CD14-positive monocyte (primary cell): ENCODE measurements at regions not wholly inside any gene's neighbourhood (a gene's known extent, or its start where the extent isn't known, plus 50 kb on each side); places are given as distances from the start of the nearest gene placed in this dataset.

ENCODE experiments used
- DNase-seq, 3 donors: peaks; one replicate each; pipeline ENCODE4 v3.0.0-alpha.2; 2011 to 2022
- H2AFZ ChIP-seq: 2 replicates; pipeline ENCODE4 v1.6.0; 2012; ENCODE audit warnings: mild to moderate bottlenecking, low read depth, low read length, inconsistent platforms; ENCODE audit not compliant: insufficient read depth, poor library complexity, severe bottlenecking
- H3K27ac ChIP-seq, 2 donors: 1 replicate in 1 of 2; 2 replicates in 1 of 2; pipeline ENCODE4 v1.5.1; 2012 to 2013; ENCODE audit warnings: low read length in 2 of 2, control low read depth in 1 of 2, inconsistent platforms in 1 of 2, low read depth in 1 of 2, mild to moderate bottlenecking in 1 of 2
- H3K27me3 ChIP-seq, 2 donors: one replicate each; pipeline versions ENCODE4 v1.6.0 to v1.6.1; 2011 to 2013; ENCODE audit warnings: low read length in 2 of 2; ENCODE audit not compliant: control insufficient read depth in 2 of 2, insufficient read depth in 2 of 2
- H3K36me3 ChIP-seq, 2 donors: replicated peaks in 1 of 2; 1 replicate in 1 of 2; 2 replicates in 1 of 2; pipeline versions ENCODE4 v1.5.1 to v1.6.1; 2012 to 2013; ENCODE audit warnings: low read length in 2 of 2, control low read depth in 1 of 2, inconsistent platforms in 1 of 2, mild to moderate bottlenecking in 1 of 2; ENCODE audit not compliant: insufficient read depth in 2 of 2, control insufficient read depth in 1 of 2
- H3K4me1 ChIP-seq, 2 donors: 1 replicate in 1 of 2; 2 replicates in 1 of 2; pipeline versions ENCODE4 v1.5.1 to v1.6.1; 2012 to 2013; ENCODE audit warnings: low read length in 2 of 2, control low read depth in 1 of 2, inconsistent platforms in 1 of 2, mild to moderate bottlenecking in 1 of 2, moderate library complexity in 1 of 2; ENCODE audit not compliant: insufficient read depth in 2 of 2, control insufficient read depth in 1 of 2
- H3K4me2 ChIP-seq: replicated peaks from 2 replicates; pipeline ENCODE3; 2012; ENCODE audit warnings: low read length, moderate library complexity, mild to moderate bottlenecking; ENCODE audit not compliant: poor library complexity, severe bottlenecking; ENCODE audit errors: extremely low read depth
- H3K4me3 ChIP-seq, 3 experiments: fragments of 200-600 bp in 1 of 3; sonication (generic) in 1 of 3; replicated peaks in 1 of 3; 1 replicate in 2 of 3; 2 replicates in 1 of 3; pipeline ENCODE4 v1.5.1; 2011 to 2013; ENCODE audit warnings: low read length in 3 of 3, mild to moderate bottlenecking in 3 of 3, control low read depth in 2 of 3, low read depth in 2 of 3, inconsistent platforms in 1 of 3, moderate library complexity in 1 of 3
- H3K79me2 ChIP-seq: 2 replicates; pipeline ENCODE4 v1.6.0; 2012; ENCODE audit warnings: mild to moderate bottlenecking, control low read depth, inconsistent platforms, low read length, moderate library complexity; ENCODE audit not compliant: insufficient read depth
- H3K9ac ChIP-seq: 2 replicates; pipeline ENCODE4 v1.6.0; 2017; ENCODE audit warnings: low read length, mild to moderate bottlenecking; ENCODE audit not compliant: insufficient read depth, poor library complexity, severe bottlenecking
- H3K9me3 ChIP-seq, 2 donors: replicated peaks in 1 of 2; 1 replicate in 1 of 2; 2 replicates in 1 of 2; pipeline versions ENCODE4 v1.5.1 to v1.6.1; 2012 to 2013; ENCODE audit warnings: low read length in 2 of 2, control low read depth in 1 of 2; ENCODE audit not compliant: control insufficient read depth in 1 of 2, insufficient read depth in 1 of 2
- H4K20me1 ChIP-seq: 2 replicates; pipeline ENCODE4 v1.6.0; 2012; ENCODE audit warnings: mild to moderate bottlenecking, low read length, control low read depth, moderate library complexity; ENCODE audit not compliant: insufficient read depth
- H3K27ac Mint-ChIP-seq, 7 donors: one replicate each; pipeline ENCODE4 v1.8.0; 2020; ENCODE audit warnings: mild to moderate bottlenecking in 7 of 7, mixed read lengths in 7 of 7, moderate library complexity in 6 of 7, inconsistent platforms in 2 of 7
- H3K27me3 Mint-ChIP-seq, 3 donors: one replicate each; pipeline ENCODE4 v1.8.0; 2021 to 2022; ENCODE audit warnings: low read depth in 3 of 3, mild to moderate bottlenecking in 3 of 3, mixed read lengths in 3 of 3, moderate library complexity in 3 of 3, inconsistent platforms in 1 of 3
- H3K36me3 Mint-ChIP-seq, 2 donors: one replicate each; pipeline ENCODE4 v1.8.0; 2020; ENCODE audit warnings: mixed read lengths in 2 of 2, inconsistent platforms in 1 of 2, mild to moderate bottlenecking in 1 of 2
- H3K4me1 Mint-ChIP-seq: one replicate; pipeline ENCODE4 v1.8.0; 2020; ENCODE audit warnings: mild to moderate bottlenecking, mixed read lengths
- H3K4me3 Mint-ChIP-seq, 2 donors: one replicate each; pipeline ENCODE4 v1.8.0; 2020; ENCODE audit warnings: mild to moderate bottlenecking in 2 of 2, mixed read lengths in 2 of 2, moderate library complexity in 1 of 2
- H3K9me3 Mint-ChIP-seq, 7 donors: one replicate each; pipeline ENCODE4 v1.8.0; 2020 to 2022; ENCODE audit warnings: mixed read lengths in 7 of 7, mild to moderate bottlenecking in 6 of 7, moderate library complexity in 6 of 7, inconsistent platforms in 2 of 7
- CTCF ChIP-seq: fragments of 200-600 bp; IDR thresholded peaks from one replicate; pipeline ENCODE4 v1.8.0; 2022; ENCODE audit warnings: antibody characterized with exemption, mild to moderate bottlenecking
- WGBS: methylation state at CpG from one replicate; pipeline ENCODE4 v1.1.5; 2013; ENCODE audit warnings: missing lambda C conversion rate; ENCODE audit not compliant: insufficient coverage; 5-methylcytosine and 5-hydroxymethylcytosine counted together
- intact Hi-C, 2 donors: fragments of 100-400 bp; cut with micrococcal nuclease; formaldehyde crosslinking; loops; one replicate each; pipeline versions ENCODE4 v1.15.0 to v1.15.1; 2023

DNA sequence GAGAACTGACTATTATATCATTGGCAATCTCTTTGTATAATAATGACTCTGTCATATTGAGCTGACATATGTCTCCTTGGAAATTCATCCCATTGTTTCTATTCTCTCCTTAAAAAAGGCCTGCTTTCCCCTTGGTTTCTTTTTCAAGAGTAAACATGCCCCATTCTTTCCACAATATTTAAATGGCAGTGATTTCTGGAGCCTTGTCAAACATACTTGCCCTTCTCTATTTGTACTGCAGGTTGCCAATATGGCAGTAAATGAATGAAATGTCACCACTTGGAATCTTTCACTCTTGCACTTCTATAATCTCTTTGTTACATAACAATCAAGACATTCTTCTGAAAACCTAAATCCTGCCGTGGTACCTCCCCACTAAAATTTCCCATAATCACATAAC, 1265.1 kb upstream of the CDH8 start:
- Mint-ChIP-seq H3K4me3 (no peak overlapping the region), H3K36me3 (no peaks in the 10 kb centered on the region), H3K27me3 (peaks cover 0 to 1% (median 0%) of the 10 kb centered on the region in 3 donors), H3K9me3 (peaks cover 0 to 6% (median 0%) of the 10 kb centered on the region in 7 donors), H3K4me1 (no peaks in the 10 kb centered on the region), H3K27ac (no peak overlapping the region)
- intact Hi-C loops: no loop called here
- Histone ChIP-seq H3K79me2 (no peaks in the 10 kb centered on the region), H4K20me1 (no peaks in the 10 kb centered on the region), H3K27me3 (no peaks in the 10 kb centered on the region), H3K4me3 (no peak overlapping the region), H3K4me2 (no peak overlapping the region), H3K9me3 (no peaks in the 10 kb centered on the region), H3K9ac (no peak overlapping the region), H2AFZ (no peak overlapping the region), H3K27ac (no peak overlapping the region), H3K36me3 (no peaks in the 10 kb centered on the region), H3K4me1 (no peaks in the 10 kb centered on the region)
- no peak for TF ChIP-seq CTCF
- no peak for DNase-seq
- WGBS: 55% methylated on average over 1 of the region's 1 CpG

GRCh38 chr16:63298993-63299392, 1262.8 kb upstream of the CDH8 start:
- DNase-seq: no peak
- H2AFZ ChIP-seq: no peak overlapping the region
- Mint-ChIP-seq H3K27me3 (peaks cover 0 to 1% (median 0%) of the 10 kb centered on the region in 3 donors), H3K9me3 (peaks cover 0 to 3% (median 0%) of the 10 kb centered on the region in 7 donors), H3K4me1 (no peaks in the 10 kb centered on the region), H3K36me3 (no peaks in the 10 kb centered on the region), H3K4me3 (no peak overlapping the region), H3K27ac (no peak overlapping the region)
- intact Hi-C loops: no loop called here
- H3K9me3 ChIP-seq: no peaks in the 10 kb centered on the region
- WGBS: no CpG with 5 or more reads among the region's 1 CpG
- H3K27ac ChIP-seq: no peak overlapping the region
- H3K79me2 ChIP-seq: no peaks in the 10 kb centered on the region
- H3K4me2 ChIP-seq: no peak overlapping the region
- H3K27me3 ChIP-seq: no peaks in the 10 kb centered on the region
- no peak overlapping the region for H3K9ac ChIP-seq
- no peaks in the 10 kb centered on the region for H4K20me1 ChIP-seq
- no peak overlapping the region for H3K4me3 ChIP-seq
- H3K4me1 ChIP-seq: no peaks in the 10 kb centered on the region
- no peak for TF ChIP-seq CTCF
- H3K36me3 ChIP-seq: no peaks in the 10 kb centered on the region
